Smooth muscle cell (in vitro differentiated cells): ENCODE measurements at regions not wholly inside any gene's neighbourhood (a gene's known extent, or its start where the extent isn't known, plus 50 kb on each side); places are given as distances from the start of the nearest gene placed in this dataset. TPM values are rescaled to one million over a fixed set of nuclear protein-coding genes. Genes with fewer than 3 reads are reported as not detected.

Experiments used
- DNase-seq: peaks from one replicate; lab custom pipeline; 2025; ENCODE audit not compliant: unreplicated experiment; lab: John Stamatoyannopoulos, UW
- H2AFZ ChIP-seq: fragments of 200-600 bp; sonication (generic); 2 replicates; pipeline ENCODE4 v1.6.0; 2016; ENCODE audit warnings: antibody characterized with exemption, low read depth, mild to moderate bottlenecking
- H3F3A ChIP-seq: fragments of 200-600 bp; sonication (generic); 2 replicates; pipeline ENCODE4 v1.6.0; 2017; ENCODE audit warnings: antibody characterized with exemption, low read depth
- H3K27ac ChIP-seq: fragments of 200-600 bp; sonication (generic); 2 replicates; pipeline ENCODE4 v1.5.1; 2016; ENCODE audit warnings: low read depth, mild to moderate bottlenecking
- H3K27me3 ChIP-seq: fragments of 200-600 bp; sonication (generic); 2 replicates; pipeline ENCODE4 v1.6.1; 2016; ENCODE audit warnings: low read depth, mild to moderate bottlenecking
- H3K36me3 ChIP-seq: fragments of 200-600 bp; sonication (generic); 2 replicates; pipeline ENCODE4 v1.5.1; 2016; ENCODE audit warnings: low read depth
- H3K4me1 ChIP-seq: fragments of 200-600 bp; sonication (generic); 2 replicates; pipeline ENCODE4 v1.5.1; 2016; ENCODE audit warnings: low read depth
- H3K4me2 ChIP-seq: fragments of 200-600 bp; sonication (generic); 2 replicates; pipeline ENCODE4 v1.6.0; 2016; ENCODE audit warnings: mild to moderate bottlenecking
- H3K4me3 ChIP-seq: fragments of 200-600 bp; sonication (generic); 2 replicates; pipeline ENCODE4 v1.5.1; 2016; ENCODE audit warnings: mild to moderate bottlenecking
- H3K79me2 ChIP-seq: fragments of 200-600 bp; sonication (generic); 2 replicates; pipeline ENCODE4 v1.6.0; 2016; ENCODE audit warnings: low read depth, mild to moderate bottlenecking
- H3K9ac ChIP-seq: fragments of 200-600 bp; sonication (generic); 2 replicates; pipeline ENCODE4 v1.6.0; 2016; ENCODE audit warnings: low read depth
- H3K9me3 ChIP-seq: fragments of 200-600 bp; sonication (generic); replicated peaks from 2 replicates; pipeline ENCODE4 v1.5.1; 2016; ENCODE audit warnings: low read depth
- H4K20me1 ChIP-seq: fragments of 200-600 bp; sonication (generic); 2 replicates; pipeline ENCODE4 v1.6.0; 2016; ENCODE audit warnings: low read depth
- CTCF ChIP-seq: fragments of 200-600 bp; sonication (generic); IDR thresholded peaks from 2 replicates; pipeline ENCODE4 v1.5.1; 2017; ENCODE audit warnings: borderline replicate concordance, mild to moderate bottlenecking, antibody characterized with exemption; ENCODE audit not compliant: insufficient read depth, poor library complexity, severe bottlenecking
- WGBS: methylation state at CpG from one replicate; pipeline ENCODE4 v1.1.7; 2016; ENCODE audit warnings: low lambda C conversion rate; 5-methylcytosine and 5-hydroxymethylcytosine counted together
- small RNA-seq: library from RNA; depleted of rRNA; stranded (forward); fragments of <200 nt; gene quantifications from one replicate; pipeline ENCODE3, GENCODE V24; 2014

- Histone ChIP-seq H3K79me2 (no peaks in the 10 kb centered on the region), H3F3A (no peaks in the 10 kb centered on the region), H3K4me2 (no peak overlapping the region), H3K9me3 (no peaks in the 10 kb centered on the region), H4K20me1 (no peaks in the 10 kb centered on the region), H2AFZ (no peak overlapping the region), H3K27me3 (no peaks in the 10 kb centered on the region), H3K27ac (no peak overlapping the region), H3K4me1 (no peaks in the 10 kb centered on the region), H3K36me3 (no peaks in the 10 kb centered on the region), H3K9ac (no peak overlapping the region), H3K4me3 (no peak overlapping the region)
- WGBS = 82% methylated on average over 2 of the region's 2 CpGs
- no peak for TF ChIP-seq CTCF
- no peak for DNase-seq
Measured at GRCh38 chr1:91623020-91623419, 122.4 kb downstream of the CDC7 start.

GRCh38 chr1:91624331-91624730 is 123.7 kb downstream of the CDC7 start:
- no peak overlapping the region for H3K4me2 ChIP-seq
- no peak overlapping the region for H2AFZ ChIP-seq
- no peaks in the 10 kb centered on the region for H4K20me1 ChIP-seq
- no peak overlapping the region for H3K27ac ChIP-seq
- no peaks in the 10 kb centered on the region for H3K36me3 ChIP-seq
- 95% methylated on average over 4 of the region's 4 CpGs for WGBS
- H3F3A ChIP-seq = no peaks in the 10 kb centered on the region
- no peaks in the 10 kb centered on the region for H3K27me3 ChIP-seq
- H3K9me3 ChIP-seq = no peaks in the 10 kb centered on the region
- H3K9ac ChIP-seq = no peak overlapping the region
- H3K4me3 ChIP-seq = no peak overlapping the region
- H3K79me2 ChIP-seq = no peaks in the 10 kb centered on the region
- no peak for TF ChIP-seq CTCF
- no peak for DNase-seq
- no peaks in the 10 kb centered on the region for H3K4me1 ChIP-seq

Small RNA genes in the stretch of these regions (small RNA-seq; reads per million reads assigned to genes)
- gene AL714022.1 = not detected
